ENCODE measurements at regions not wholly inside any gene's neighbourhood (a gene's known extent, or its start where the extent isn't known, plus 50 kb on each side); places are given as distances from the start of the nearest gene placed in this dataset.

DNA sequence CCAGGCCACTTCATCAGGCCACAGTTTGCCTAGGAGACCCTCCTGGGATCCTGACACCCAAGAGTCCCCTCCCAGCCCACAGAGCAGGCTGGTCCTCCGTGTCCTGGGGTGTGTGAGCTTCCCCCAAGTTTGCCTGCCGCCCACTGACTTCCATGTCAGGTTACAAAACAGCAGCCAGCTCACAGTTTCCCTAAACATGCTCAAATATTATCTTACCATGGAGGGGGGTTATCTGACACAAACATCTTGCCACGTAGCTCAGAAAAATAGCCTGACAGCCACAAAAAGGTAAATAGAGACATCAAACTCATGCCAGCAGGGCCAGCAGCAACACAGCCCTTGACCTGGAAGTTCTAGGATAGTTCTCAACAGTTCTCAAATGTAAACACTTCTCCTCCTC, 346.5 kb downstream of the TNS1 start:
- no peak for DNase-seq (ENCODE audit: low read depth in 2 of 2)

- DNase-seq (ENCODE audit: low read depth in 2 of 2): no peak
These were observed 347.1 kb downstream of the TNS1 start for GRCh38 chr2:217655651-217656050.

- DNase-seq (ENCODE audit: low read depth in 2 of 2): no peak
These were observed 348.6 kb downstream of the TNS1 start for GRCh38 chr2:217654168-217654567.

DNA sequence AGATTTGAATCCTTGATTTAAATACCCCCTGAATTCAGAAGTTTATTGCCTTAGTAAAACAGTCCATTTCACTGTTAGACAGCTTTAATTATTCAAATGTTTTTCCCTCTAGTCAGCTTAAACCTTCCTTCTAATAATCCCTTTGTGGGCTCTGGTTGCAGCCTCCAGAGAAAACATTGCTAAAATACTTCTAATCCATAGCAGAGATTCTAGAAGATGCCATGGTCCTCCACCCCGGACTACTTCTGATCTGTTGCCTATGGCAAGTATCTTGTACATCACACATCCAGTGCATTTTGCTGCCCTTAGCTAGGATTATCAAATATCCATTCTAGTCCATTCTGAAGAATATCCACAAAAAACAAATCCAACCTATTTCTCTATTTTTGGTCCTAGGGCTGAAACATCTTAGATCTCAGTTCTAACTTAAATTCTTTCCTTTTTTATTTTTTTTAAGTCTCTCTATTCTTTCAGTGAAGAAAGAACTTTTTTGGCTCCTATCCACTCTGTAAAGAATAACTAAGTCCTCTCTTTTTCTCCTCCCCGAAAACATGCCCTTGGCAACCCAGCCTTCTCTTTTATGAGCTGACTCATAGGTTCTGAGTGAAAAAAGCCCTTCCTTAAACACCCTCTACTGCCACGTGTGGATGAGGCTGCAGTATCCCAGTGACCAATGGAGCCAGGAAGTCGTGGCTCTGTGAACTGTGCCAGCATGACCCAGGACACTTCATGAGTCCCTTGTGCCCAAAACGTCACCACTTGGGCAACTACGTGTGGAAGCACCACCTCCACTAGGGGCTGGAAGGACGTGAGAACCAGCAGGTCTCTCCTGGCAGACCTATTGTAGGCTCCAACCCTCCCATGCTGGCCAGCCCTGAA, 349.8 kb downstream of the TNS1 start:
- DNase-seq (ENCODE audit: low read depth in 2 of 2): no peak

DNA sequence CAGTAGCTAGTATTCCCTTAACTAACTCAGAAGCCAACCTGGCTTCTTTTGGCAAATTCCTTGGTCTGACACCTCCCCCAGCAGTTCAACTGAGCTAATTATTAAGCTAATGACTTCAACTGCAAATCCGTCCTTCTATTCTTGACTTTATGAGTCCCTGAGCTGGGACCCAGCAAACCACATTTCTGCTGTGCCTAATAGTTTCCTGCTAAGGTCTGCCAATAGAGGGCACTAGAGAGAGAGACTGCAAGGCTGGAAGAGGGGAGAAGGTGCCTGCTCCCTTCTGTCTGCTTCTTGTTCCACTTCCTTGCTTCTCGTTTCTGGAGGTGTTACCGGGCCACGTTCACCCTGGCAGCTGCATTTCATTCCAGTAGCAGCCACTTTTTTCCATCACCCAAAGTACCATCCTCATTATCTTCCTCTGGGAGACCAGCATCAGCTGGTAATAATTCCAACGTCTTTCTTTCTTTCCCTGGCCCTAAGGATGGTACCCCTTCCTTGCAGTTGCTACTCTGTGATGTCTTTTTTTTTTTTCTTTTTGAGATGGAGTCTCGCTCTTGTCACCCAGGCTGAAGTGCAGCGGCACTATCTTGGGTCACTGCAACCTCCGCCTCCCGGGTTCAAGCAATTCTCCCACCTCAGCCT, 352.0 kb downstream of the TNS1 start:
- DNase-seq (ENCODE audit: low read depth in 2 of 2): no peak

DNA sequence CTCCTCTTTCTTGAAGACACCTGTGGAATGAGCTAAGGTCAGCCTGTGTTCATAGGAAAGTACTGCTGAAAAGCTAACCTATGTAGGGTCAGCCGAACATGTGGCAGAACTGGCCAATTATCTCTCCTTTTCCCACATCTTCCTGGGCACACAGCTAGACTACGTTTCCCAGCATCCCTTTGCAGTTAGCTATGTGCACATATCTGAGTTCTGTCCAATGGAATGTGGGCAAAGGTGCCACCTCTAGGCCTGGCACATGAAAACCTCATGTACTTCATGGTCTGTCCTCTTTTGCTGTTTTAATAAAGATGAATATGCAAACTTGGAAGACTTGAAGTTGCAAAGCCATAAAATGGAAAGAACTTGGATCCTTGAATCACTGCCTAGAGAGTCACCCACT, 352.6 kb downstream of the TNS1 start:
- no peak for DNase-seq (ENCODE audit: low read depth in 2 of 2)

- no peak for DNase-seq (ENCODE audit: low read depth in 2 of 2)
These were observed 354.9 kb downstream of the TNS1 start for GRCh38 chr2:217647925-217648324.

GRCh38 chr2:217647226-217647625, 355.6 kb downstream of the TNS1 start:
- no peak for DNase-seq (ENCODE audit: low read depth in 2 of 2)

GRCh38 chr2:217645896-217646295, 356.9 kb downstream of the TNS1 start:
- no peak for DNase-seq (ENCODE audit: low read depth in 2 of 2)

DNA sequence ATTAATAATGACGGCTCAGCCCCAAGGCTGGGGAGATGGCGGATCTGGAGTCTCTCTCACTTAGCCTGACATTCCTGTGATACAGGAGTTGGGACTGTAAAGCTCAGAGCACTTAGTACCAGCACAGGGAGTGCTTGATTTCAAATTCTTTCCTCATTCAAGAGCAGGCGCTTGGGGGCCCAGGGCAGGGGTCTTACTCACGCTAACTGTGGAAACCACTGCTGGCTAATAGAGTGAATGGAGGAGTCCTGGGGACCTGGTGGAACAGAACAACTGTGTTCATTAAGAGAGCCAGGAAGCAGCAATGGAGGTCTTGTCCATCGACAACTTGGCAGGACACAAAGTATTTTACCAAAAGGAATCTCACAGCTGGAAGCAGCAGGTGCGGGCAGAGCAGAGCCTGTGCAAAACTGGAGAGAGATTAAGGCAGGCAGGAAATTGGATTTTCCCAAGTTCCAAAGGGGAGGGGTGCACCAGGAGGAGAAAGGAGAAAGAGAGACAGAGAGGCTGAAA, 358.9 kb downstream of the TNS1 start:
- DNase-seq (ENCODE audit: low read depth in 2 of 2): no peak

GRCh38 chr2:217642944-217643343, 359.9 kb downstream of the TNS1 start:
- no peak for DNase-seq (ENCODE audit: low read depth in 2 of 2)

DNA sequence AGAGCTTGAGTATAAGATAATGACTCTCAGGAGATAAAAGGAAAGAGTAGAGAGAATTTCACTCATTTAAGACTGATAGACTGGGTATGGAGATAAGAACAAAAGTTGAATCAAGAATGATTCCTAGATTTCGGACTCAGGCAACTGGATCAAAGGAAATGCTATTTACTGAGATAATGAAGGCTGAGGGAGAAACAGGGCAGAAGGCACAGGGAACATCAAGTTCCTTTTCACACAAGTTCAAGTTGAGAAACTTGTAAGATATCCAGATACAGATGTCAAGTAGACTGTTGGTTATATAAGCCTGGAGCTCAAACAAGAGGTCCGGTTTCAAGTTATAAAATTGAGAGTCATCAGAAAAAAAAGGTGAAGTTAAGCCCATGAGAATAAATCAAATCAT, 360.8 kb downstream of the TNS1 start:
- no peak for DNase-seq (ENCODE audit: low read depth in 2 of 2)

- DNase-seq (ENCODE audit: low read depth in 2 of 2): no peak
These were observed 363.3 kb downstream of the TNS1 start for GRCh38 chr2:217639481-217639880.

DNA sequence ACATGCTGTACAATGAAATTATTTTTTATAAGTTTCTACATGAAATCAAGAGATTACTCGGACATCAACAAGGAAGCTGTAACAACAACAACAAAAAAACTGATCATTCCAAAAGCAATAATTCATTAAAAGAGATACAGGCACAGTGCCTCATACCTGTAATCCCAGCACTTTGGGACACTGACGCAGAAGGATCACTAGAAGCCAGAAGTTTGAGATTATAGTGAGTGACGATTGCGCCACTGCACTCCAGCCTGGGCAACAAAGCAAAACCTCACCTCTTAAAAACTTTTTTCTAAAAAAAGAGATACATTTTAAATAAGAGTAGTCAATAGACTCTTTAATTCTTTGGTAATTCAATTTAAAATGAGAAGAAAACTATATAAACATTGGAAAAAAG, 364.3 kb downstream of the TNS1 start:
- DNase-seq (ENCODE audit: low read depth in 2 of 2): no peak

DNA sequence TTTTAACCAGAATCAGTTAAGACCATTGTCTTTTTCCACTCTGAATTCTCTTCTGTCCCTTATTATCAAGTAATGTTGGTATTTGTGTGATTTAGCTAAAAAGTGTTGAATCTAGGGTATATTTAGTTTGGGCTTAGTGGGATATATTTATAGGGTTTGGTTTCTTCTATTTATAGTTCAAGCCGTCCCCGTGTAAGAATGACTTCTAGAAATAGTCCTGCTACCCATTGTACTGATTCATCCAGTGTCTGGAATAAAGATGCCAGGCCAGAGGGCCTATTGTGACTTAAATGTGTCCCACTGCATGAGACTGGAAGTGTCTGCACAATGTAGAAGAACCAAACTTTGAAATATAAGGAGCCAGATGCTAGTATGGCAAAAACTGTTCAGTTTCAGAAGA, 364.8 kb downstream of the TNS1 start:
- no peak for DNase-seq (ENCODE audit: low read depth in 2 of 2)

GRCh38 chr2:217636991-217637561, 365.7 kb downstream of the TNS1 start:
- DNase-seq (ENCODE audit: low read depth in 2 of 2): no peak

DNA sequence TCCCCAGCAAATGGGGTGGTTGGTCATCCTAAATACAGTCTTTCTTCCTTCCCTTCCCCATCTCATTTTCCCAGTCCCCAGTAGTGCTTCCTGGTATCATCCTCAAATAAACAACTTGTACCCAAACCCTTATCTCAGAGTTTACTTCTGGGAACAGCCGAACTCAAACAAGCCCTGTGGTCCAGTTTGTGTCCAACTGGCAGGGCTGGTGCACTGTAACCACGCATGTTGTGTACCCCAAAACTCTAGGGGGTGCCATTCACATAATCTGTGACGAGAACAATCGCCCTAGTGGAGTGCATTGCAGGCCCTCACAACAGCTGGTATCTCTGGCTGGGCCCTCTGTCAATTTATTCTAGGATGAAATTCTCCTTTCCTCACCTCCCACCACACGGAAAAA, 366.2 kb downstream of the TNS1 start:
- DNase-seq (ENCODE audit: low read depth in 2 of 2): no peak

GRCh38 chr2:217634871-217635270, 367.9 kb downstream of the TNS1 start:
- DNase-seq (ENCODE audit: low read depth in 2 of 2): no peak

DNA sequence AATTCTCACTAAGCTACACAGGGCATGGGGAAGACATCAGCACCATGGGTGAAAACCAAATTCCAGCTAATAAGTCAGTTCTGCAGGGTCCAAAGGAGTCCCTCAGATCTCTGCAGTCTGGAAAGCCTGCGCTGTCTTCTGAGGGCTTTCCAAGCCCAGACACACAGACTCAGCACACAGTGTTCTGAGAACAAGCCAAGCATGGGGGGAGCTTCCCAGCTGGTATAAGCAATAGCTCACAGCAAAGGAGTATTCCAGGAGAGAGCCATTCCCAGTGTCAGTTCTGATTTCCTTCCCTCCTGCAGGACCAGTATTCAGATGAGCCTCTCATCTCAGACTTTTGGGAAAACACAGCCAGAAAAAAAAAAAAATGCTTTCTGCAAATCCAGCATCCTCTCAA, 370.8 kb downstream of the TNS1 start:
- DNase-seq (ENCODE audit: low read depth in 2 of 2): no peak

DNA sequence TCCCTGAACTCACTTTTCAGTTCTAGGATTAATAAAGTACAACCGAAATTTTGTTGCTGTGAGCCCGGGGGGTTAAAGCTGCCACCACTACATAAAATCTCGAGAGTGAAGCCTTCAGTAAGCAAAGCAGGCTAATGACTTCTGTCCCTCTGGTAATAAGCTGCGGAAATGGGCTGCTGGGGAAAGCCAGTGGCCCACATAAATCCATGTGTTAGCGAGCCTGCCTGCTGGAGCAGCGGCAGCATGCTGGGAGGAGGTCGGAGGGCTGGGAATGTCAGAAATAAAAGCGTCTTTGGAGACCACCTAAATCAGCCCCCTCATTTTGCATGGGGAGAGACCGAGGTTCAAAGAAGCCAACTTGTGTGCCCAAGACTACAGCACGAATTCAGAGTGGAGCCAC, 371.7 kb downstream of the TNS1 start:
- no peak for DNase-seq (ENCODE audit: low read depth in 2 of 2)

- DNase-seq (ENCODE audit: low read depth in 2 of 2): no peak
These were observed 373.4 kb downstream of the TNS1 start for GRCh38 chr2:217629347-217629746.

- no peak for DNase-seq (ENCODE audit: low read depth in 2 of 2)
These were observed 374.7 kb downstream of the TNS1 start for GRCh38 chr2:217628061-217628460.

- DNase-seq (ENCODE audit: low read depth in 2 of 2): no peak
These were observed 375.9 kb downstream of the TNS1 start for GRCh38 chr2:217626926-217627325.

All from stimulated activated CD8-positive, alpha-beta memory T cell treated with anti-CD3 and anti-CD28 coated beads, Interleukin-15, amount 100 ng/mL, for 4 hours (primary cell).